ENCODE measurements at regions not wholly inside any gene's neighbourhood (a gene's known extent, or its start where the extent isn't known, plus 50 kb on each side); places are given as distances from the start of the nearest gene placed in this dataset.

GRCh38 chr5:53814819-53815218, 254.4 kb downstream of the NDUFS4 start:
- no peak for TF ChIP-seq EZH2phosphoT487 (IDR thresholded peaks at IDR 0.05; ENCODE audit: insufficient read depth, low read depth)
- no peak for TF ChIP-seq EZH2 (IDR thresholded peaks at IDR 0.05; ENCODE audit: insufficient read depth, poor library complexity, severe bottlenecking)

Measured in GM23248 (cell line).